ENCODE measurements at regions not wholly inside any gene's neighbourhood (a gene's known extent, or its start where the extent isn't known, plus 50 kb on each side); places are given as distances from the start of the nearest gene placed in this dataset.

DNA sequence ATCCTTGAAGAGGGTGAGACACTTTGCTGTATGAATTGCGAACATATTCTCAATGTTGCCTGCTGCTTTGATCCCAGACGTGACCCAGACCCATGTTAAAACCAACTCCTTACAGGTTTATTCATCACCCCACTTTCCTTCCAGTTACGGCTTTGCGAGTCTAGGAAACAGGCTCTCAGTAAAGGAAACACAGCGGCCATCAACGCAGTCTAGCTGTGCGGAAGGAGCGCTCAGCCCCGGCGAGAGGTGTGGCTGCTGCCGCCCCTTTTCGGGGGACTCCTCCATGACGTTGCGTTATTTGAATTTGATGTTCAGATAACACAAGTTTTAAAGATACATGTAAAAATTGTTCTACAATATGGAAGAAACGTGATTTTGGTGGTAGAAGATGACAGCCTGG is 206.4 kb upstream of the FAT1 start:
- H3K36me3 ChIP-seq (ENCODE audit: control insufficient read depth, insufficient read depth, low read length), result no peaks in the 10 kb centered on the region
- POLR2A ChIA-PET, result no interaction called here
- TF ChIP-seq, protein P1, sequence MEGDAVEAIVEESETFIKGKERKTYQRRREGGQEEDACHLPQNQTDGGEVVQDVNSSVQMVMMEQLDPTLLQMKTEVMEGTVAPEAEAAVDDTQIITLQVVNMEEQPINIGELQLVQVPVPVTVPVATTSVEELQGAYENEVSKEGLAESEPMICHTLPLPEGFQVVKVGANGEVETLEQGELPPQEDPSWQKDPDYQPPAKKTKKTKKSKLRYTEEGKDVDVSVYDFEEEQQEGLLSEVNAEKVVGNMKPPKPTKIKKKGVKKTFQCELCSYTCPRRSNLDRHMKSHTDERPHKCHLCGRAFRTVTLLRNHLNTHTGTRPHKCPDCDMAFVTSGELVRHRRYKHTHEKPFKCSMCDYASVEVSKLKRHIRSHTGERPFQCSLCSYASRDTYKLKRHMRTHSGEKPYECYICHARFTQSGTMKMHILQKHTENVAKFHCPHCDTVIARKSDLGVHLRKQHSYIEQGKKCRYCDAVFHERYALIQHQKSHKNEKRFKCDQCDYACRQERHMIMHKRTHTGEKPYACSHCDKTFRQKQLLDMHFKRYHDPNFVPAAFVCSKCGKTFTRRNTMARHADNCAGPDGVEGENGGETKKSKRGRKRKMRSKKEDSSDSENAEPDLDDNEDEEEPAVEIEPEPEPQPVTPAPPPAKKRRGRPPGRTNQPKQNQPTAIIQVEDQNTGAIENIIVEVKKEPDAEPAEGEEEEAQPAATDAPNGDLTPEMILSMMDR (IDR thresholded peaks at IDR 0.05; ENCODE audit: insufficient read depth, low read depth, low read length), result no peak
- DNase-seq (ENCODE audit: low read depth), result no peak
- no peaks in the 10 kb centered on the region for H3K27me3 ChIP-seq (ENCODE audit: control insufficient read depth, insufficient read depth, low read length)
- no peak overlapping the region for H3K4me3 ChIP-seq (ENCODE audit: low read depth, low read length)
- CTCF ChIA-PET, result no interaction called here

DNA sequence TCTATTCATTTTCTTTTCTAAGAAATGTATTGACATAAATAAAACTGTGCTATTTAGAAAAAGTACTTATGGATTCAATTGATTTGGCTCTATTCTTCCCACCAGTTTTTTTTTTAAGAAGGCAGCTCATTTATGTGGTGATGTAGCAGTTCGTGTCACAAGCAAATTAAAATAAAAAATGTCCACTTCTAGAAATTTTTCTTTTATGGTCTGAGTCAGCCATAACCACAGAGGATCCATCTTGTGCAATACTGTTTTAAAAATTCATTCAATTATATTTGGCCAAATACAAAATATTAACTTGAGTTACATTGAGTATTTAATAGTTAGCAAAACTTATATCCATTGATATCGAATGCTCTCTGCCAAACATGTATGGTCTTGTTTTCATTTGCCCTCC is 207.9 kb upstream of the FAT1 start:
- Histone ChIP-seq H3K4me3 (ENCODE audit: low read depth, low read length) (no peak overlapping the region), H3K27me3 (ENCODE audit: control insufficient read depth, insufficient read depth, low read length) (no peaks in the 10 kb centered on the region), H3K36me3 (ENCODE audit: control insufficient read depth, insufficient read depth, low read length) (no peaks in the 10 kb centered on the region)
- ChIA-PET POLR2A (interaction anchor here (0.7 kb wide), 1 partner anchor 118 kb away, joined by 3 read pairs; no protein-coding TSS in a partner anchor), CTCF (interaction anchor here (1.3 kb wide), 1 partner anchor 206 kb away, joined by 3 read pairs; no protein-coding TSS in a partner anchor)
- DNase-seq (ENCODE audit: low read depth), result peak; percentile 69
- TF ChIP-seq, protein P1 (IDR thresholded peaks at IDR 0.05; ENCODE audit: insufficient read depth, low read depth, low read length), result no peak

DNA sequence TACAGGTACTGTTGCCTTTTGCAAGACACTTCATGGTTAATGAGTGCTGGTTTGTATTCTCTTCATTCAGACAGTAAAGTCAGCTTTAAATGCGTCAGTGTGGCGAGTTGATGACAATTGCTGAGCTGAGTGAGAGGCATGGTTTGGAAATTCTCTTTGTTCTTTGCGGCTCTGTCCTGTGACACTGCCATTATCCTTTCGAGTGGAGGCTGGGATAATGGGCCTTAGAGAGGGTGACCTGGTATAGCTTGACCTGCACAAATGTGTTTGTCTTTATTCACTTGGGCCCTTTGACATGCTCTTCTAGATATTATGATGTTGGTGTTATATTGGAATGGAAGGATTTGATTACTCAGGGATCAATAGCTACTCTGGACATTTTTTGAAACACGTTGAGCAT is 208.5 kb upstream of the FAT1 start:
- no peak overlapping the region for H3K4me3 ChIP-seq (ENCODE audit: low read depth, low read length)
- CTCF ChIA-PET, result interaction anchor here (1.1 to 1.3 kb wide), 2 partner anchors 13 to 206 kb away, joined by 3 to 5 read pairs; no protein-coding TSS in a partner anchor
- no peaks in the 10 kb centered on the region for H3K27me3 ChIP-seq (ENCODE audit: control insufficient read depth, insufficient read depth, low read length)
- TF ChIP-seq, protein P1 (IDR thresholded peaks at IDR 0.05; ENCODE audit: insufficient read depth, low read depth, low read length), result no peak
- POLR2A ChIA-PET, result no interaction called here
- H3K36me3 ChIP-seq (ENCODE audit: control insufficient read depth, insufficient read depth, low read length), result no peaks in the 10 kb centered on the region
- DNase-seq (ENCODE audit: low read depth), result no peak

DNA sequence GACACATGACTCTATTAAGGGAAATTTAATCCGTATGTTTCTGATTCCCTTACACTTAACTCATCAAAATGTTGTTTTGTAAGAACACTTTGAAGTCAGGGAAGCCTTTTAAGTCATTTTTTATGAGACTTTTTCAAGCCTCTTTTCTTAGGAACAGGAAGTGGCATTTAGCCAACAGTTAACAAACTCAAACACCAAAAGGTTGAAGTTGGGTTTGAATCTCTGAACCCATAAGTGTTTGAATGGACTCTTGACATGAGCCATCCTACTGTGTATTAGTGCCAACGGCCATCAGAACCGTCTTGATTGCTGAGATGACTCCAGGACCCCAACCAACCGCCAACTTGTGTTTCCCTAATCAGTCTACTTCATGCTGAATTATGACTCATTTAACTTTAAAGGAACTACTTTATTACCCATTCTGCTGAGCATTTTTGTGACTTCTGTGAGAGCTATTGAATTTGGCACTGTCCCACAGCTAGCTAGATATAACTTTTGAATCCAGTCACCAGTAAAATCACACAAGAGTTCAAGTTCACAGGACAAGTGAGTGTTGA is 209.1 kb upstream of the FAT1 start:
- Histone ChIP-seq H3K36me3 (ENCODE audit: control insufficient read depth, insufficient read depth, low read length) (no peaks in the 10 kb centered on the region), H3K4me3 (ENCODE audit: low read depth, low read length) (no peak overlapping the region), H3K27me3 (ENCODE audit: control insufficient read depth, insufficient read depth, low read length) (no peaks in the 10 kb centered on the region)
- peak; percentile 74 for DNase-seq (ENCODE audit: low read depth)
- POLR2A ChIA-PET, result no interaction called here
- TF ChIP-seq, protein P1 (IDR thresholded peaks at IDR 0.05; ENCODE audit: insufficient read depth, low read depth, low read length), result no peak
- CTCF ChIA-PET, result interaction anchor here (1.0 to 1.7 kb wide), 3 partner anchors 12 to 46 kb away, joined by 3 to 5 read pairs (median 5); no protein-coding TSS in a partner anchor

DNA sequence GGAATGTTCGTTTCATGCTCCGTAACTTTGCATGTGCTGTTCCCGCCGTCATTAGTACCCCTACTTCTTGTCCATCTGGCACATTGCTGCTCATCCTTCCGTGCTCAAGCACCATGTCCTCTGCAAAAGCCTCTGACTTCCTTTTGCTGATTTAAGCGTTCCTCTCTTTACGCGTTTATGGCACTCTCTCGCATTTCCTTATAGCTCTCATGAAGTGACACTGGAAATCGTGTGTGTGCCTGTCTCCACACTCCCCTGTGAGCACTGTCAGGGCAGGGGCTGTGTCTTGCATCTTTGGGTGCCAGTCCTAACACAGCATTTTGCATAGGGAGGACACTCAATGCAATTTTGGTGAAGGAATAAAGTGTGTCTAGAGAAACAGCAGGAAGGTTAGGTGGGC is 210.6 kb upstream of the FAT1 start:
- DNase-seq (ENCODE audit: low read depth), result no peak
- Histone ChIP-seq H3K27me3 (ENCODE audit: control insufficient read depth, insufficient read depth, low read length) (no peaks in the 10 kb centered on the region), H3K36me3 (ENCODE audit: control insufficient read depth, insufficient read depth, low read length) (no peaks in the 10 kb centered on the region), H3K4me3 (ENCODE audit: low read depth, low read length) (no peak overlapping the region)
- POLR2A ChIA-PET, result no interaction called here
- TF ChIP-seq, protein P1 (IDR thresholded peaks at IDR 0.05; ENCODE audit: insufficient read depth, low read depth, low read length), result no peak
- CTCF ChIA-PET, result interaction anchor here (1.7 kb wide), 1 partner anchor 47 kb away, joined by 5 read pairs; no protein-coding TSS in a partner anchor

Measured in BJ (cell line).